Neural crest cell (in vitro differentiated cells): ENCODE measurements at regions not wholly inside any gene's neighbourhood (a gene's known extent, or its start where the extent isn't known, plus 50 kb on each side); places are given as distances from the start of the nearest gene placed in this dataset.

ENCODE experiments used
- DNase-seq: peaks from one replicate; pipeline ENCODE4 v3.0.0; 2021; ENCODE audit warnings: low read depth, mixed read lengths, low spot score
- H3K27ac Mint-ChIP-seq: one replicate; pipeline ENCODE4 v1.8.0; 2021; ENCODE audit warnings: mild to moderate bottlenecking, mixed read lengths; ENCODE audit not compliant: unreplicated experiment
- H3K27me3 Mint-ChIP-seq: 2 replicates; pipeline ENCODE4 v1.8.0; 2021; ENCODE audit warnings: low read depth, mild to moderate bottlenecking, mixed read lengths
- H3K36me3 Mint-ChIP-seq: 2 replicates; pipeline ENCODE4 v1.8.0; 2021; ENCODE audit warnings: low read depth, mild to moderate bottlenecking, mixed read lengths
- H3K4me1 Mint-ChIP-seq: 2 replicates; pipeline ENCODE4 v1.8.0; 2021; ENCODE audit warnings: mixed read lengths
- H3K4me3 Mint-ChIP-seq: one replicate; pipeline ENCODE4 v1.8.0; 2021; ENCODE audit warnings: mild to moderate bottlenecking, mixed read lengths
- H3K9me3 Mint-ChIP-seq: 2 replicates; pipeline ENCODE4 v1.8.0; 2021; ENCODE audit warnings: mixed read lengths
- CTCF ChIP-seq: fragments of 200-600 bp; sonication (generic); conservative IDR thresholded peaks from 2 replicates; pipeline ENCODE4 v1.5.0; 2021; ENCODE audit warnings: antibody characterized with exemption, mild to moderate bottlenecking

DNA sequence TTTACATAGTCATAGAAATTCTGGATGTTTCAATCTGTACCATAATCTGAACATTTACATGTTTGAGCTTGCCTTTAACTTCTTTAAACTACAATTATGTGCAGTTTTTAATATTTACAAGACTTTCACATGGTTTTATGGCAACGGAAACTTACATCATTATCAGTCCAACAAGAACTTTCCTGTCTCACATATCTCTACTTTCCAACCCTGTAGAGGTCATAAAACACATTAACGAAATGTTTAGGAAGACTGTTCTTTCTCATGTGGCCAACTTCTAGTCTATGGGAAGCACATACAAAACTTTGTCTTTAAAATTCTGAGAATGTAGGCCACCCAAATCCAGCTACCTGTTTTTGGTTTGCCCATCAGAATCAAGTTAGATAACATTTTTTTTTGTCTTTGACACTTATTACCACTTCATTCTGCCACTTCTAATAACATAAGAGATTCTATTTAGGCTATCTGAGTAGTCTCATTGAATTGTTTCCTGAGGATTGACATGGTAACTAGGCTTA, 693.2 kb downstream of the KCNJ3 start:
- H3K4me3 Mint-ChIP-seq, result no peak overlapping the region
- H3K27me3 Mint-ChIP-seq, result no peaks in the 10 kb centered on the region
- no peak overlapping the region for H3K27ac Mint-ChIP-seq
- H3K36me3 Mint-ChIP-seq, result no peaks in the 10 kb centered on the region
- no peak for TF ChIP-seq CTCF
- no peak for DNase-seq
- peaks cover 5% of the 10 kb centered on the region for H3K4me1 Mint-ChIP-seq
- H3K9me3 Mint-ChIP-seq, result peaks cover 3% of the 10 kb centered on the region

DNA sequence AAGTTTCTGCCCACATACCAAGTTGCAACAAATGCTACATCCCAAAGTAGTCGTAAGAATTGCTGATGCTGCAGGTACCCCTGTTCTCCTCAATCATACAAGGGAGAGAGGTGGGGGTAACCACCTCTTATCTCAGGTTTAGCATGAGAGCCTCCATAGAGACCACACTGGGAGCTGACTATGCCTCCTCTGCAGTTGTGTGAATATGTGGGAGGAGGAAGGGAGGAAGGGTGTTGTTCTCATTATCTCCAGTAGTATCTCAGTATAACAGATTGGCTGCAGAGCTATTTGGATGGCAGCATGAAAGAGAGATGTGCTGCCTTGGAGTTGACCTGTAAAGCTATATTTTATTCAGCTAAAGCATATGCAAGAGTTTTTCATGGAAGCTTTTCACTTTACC, 690.7 kb downstream of the KCNJ3 start:
- Mint-ChIP-seq H3K4me1 (peaks cover 5% of the 10 kb centered on the region), H3K36me3 (no peaks in the 10 kb centered on the region), H3K27ac (no peak overlapping the region), H3K9me3 (peaks cover 3% of the 10 kb centered on the region), H3K27me3 (no peaks in the 10 kb centered on the region), H3K4me3 (no peak overlapping the region)
- DNase-seq, result no peak
- no peak for TF ChIP-seq CTCF

- no peaks in the 10 kb centered on the region for H3K36me3 Mint-ChIP-seq
- no peak for TF ChIP-seq CTCF
- H3K27ac Mint-ChIP-seq, result no peak overlapping the region
- H3K4me1 Mint-ChIP-seq, result peaks cover 12% of the 10 kb centered on the region
- no peak for DNase-seq
- no peaks in the 10 kb centered on the region for H3K9me3 Mint-ChIP-seq
- no peak overlapping the region for H3K4me3 Mint-ChIP-seq
- H3K27me3 Mint-ChIP-seq, result no peaks in the 10 kb centered on the region
Observed at GRCh38 chr2:155384555-155385123, 686.1 kb downstream of the KCNJ3 start.

GRCh38 chr2:155382776-155383175, 684.3 kb downstream of the KCNJ3 start:
- H3K27me3 Mint-ChIP-seq, result no peaks in the 10 kb centered on the region
- no peaks in the 10 kb centered on the region for H3K36me3 Mint-ChIP-seq
- no peak for TF ChIP-seq CTCF
- no peak for DNase-seq
- peaks cover 16% of the 10 kb centered on the region for H3K4me1 Mint-ChIP-seq
- H3K9me3 Mint-ChIP-seq, result no peaks in the 10 kb centered on the region
- no peak overlapping the region for H3K4me3 Mint-ChIP-seq
- no peak overlapping the region for H3K27ac Mint-ChIP-seq

DNA sequence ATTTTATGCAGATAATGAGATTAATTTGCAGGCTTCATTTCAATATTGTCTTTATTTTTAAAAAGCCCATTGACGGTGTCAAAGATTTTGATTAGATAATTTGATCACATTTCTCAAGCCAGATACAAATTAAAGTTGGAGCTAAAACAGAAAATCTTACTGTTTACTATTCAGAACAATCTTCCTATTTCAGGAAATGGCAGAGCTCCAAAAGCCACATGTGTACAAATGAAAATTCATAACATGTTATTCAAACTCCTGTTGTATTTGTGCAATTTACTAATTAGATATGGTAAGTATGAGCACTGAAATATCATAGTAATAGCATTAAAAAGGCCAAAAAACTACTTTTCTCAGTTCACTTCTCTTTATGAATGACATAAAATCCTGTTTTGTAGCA, 682.9 kb downstream of the KCNJ3 start:
- Mint-ChIP-seq H3K4me3 (no peak overlapping the region), H3K4me1 (peaks cover 21% of the 10 kb centered on the region), H3K27me3 (no peaks in the 10 kb centered on the region), H3K27ac (no peak overlapping the region), H3K9me3 (no peaks in the 10 kb centered on the region), H3K36me3 (no peaks in the 10 kb centered on the region)
- no peak for TF ChIP-seq CTCF
- no peak for DNase-seq
